ENCODE measurements at regions not wholly inside any gene's neighbourhood (a gene's known extent, or its start where the extent isn't known, plus 50 kb on each side); places are given as distances from the start of the nearest gene placed in this dataset.

DNA sequence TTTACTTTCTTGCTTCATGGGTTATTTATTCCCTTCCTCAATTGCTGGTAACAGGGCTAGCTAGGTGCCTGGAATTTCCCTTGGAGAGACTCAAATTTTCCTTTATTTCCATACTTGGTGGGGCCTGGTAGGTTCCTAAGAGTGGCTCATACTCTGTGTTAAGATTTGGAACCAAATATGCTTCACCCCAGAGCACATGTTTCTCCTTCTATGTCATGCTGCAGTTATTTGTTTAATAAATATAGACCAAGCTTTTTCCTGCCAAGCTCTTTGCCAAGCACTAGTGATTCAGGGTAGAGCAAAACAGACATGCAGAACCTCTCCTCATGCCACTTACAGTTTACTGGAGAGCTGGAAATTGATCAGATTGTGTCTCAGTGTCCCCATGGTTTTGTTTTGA lies 290.3 kb upstream of the SGCD start:
- no peak for DNase-seq (ENCODE audit: low spot score)
- no peak overlapping the region for H3K4me3 ChIP-seq (ENCODE audit: low read depth in 1 of 3, low read length in 3 of 3)
- H3K9me3 ChIP-seq (ENCODE audit: control insufficient read depth in 4 of 4, low read length in 3 of 4) = no peaks in the 10 kb centered on the region
- TF ChIP-seq, protein P1, sequence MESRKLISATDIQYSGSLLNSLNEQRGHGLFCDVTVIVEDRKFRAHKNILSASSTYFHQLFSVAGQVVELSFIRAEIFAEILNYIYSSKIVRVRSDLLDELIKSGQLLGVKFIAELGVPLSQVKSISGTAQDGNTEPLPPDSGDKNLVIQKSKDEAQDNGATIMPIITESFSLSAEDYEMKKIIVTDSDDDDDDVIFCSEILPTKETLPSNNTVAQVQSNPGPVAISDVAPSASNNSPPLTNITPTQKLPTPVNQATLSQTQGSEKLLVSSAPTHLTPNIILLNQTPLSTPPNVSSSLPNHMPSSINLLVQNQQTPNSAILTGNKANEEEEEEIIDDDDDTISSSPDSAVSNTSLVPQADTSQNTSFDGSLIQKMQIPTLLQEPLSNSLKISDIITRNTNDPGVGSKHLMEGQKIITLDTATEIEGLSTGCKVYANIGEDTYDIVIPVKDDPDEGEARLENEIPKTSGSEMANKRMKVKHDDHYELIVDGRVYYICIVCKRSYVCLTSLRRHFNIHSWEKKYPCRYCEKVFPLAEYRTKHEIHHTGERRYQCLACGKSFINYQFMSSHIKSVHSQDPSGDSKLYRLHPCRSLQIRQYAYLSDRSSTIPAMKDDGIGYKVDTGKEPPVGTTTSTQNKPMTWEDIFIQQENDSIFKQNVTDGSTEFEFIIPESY (IDR thresholded peaks at IDR 0.05) = no peak
- no peak for TF ChIP-seq HNF4G (IDR thresholded peaks at IDR 0.05)
- no peak for TF ChIP-seq RAD21 (IDR thresholded peaks at IDR 0.05)
- no peak for TF ChIP-seq FOXA2 (IDR thresholded peaks at IDR 0.05)
- no peak for TF ChIP-seq SP1 (IDR thresholded peaks at IDR 0.05)
- no peak for TF ChIP-seq FOXA1 (IDR thresholded peaks at IDR 0.05)
- TF ChIP-seq YY1 (IDR thresholded peaks at IDR 0.05) = no peak
- TF ChIP-seq HNF4A (conservative IDR thresholded peaks at IDR 0.05) = no peak
- no peak for TF ChIP-seq TAF1 (conservative IDR thresholded peaks at IDR 0.05)
- TF ChIP-seq JUND (IDR thresholded peaks at IDR 0.05) = no peak
- TF ChIP-seq, protein P2, sequence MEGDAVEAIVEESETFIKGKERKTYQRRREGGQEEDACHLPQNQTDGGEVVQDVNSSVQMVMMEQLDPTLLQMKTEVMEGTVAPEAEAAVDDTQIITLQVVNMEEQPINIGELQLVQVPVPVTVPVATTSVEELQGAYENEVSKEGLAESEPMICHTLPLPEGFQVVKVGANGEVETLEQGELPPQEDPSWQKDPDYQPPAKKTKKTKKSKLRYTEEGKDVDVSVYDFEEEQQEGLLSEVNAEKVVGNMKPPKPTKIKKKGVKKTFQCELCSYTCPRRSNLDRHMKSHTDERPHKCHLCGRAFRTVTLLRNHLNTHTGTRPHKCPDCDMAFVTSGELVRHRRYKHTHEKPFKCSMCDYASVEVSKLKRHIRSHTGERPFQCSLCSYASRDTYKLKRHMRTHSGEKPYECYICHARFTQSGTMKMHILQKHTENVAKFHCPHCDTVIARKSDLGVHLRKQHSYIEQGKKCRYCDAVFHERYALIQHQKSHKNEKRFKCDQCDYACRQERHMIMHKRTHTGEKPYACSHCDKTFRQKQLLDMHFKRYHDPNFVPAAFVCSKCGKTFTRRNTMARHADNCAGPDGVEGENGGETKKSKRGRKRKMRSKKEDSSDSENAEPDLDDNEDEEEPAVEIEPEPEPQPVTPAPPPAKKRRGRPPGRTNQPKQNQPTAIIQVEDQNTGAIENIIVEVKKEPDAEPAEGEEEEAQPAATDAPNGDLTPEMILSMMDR (IDR thresholded peaks at IDR 0.05; ENCODE audit: low read depth, low read length, missing input control) = no peak
- TF ChIP-seq REST (IDR thresholded peaks at IDR 0.05) = no peak
- TF ChIP-seq RXRA (IDR thresholded peaks at IDR 0.05) = no peak
- no peak for TF ChIP-seq MAX (IDR thresholded peaks at IDR 0.05)
- TF ChIP-seq NR2F2 (IDR thresholded peaks at IDR 0.05) = no peak
- no peaks in the 10 kb centered on the region for H3K4me1 ChIP-seq (ENCODE audit: control insufficient read depth in 4 of 4, insufficient read depth in 4 of 4, low read length in 3 of 4)
- H3K36me3 ChIP-seq (ENCODE audit: control insufficient read depth in 4 of 4, insufficient read depth in 3 of 4, low read depth in 1 of 4, low read length in 3 of 4) = no peaks in the 10 kb centered on the region
- H3K27me3 ChIP-seq (ENCODE audit: control insufficient read depth in 4 of 4, insufficient read depth in 4 of 4, low read length in 3 of 4) = no peaks in the 10 kb centered on the region
- no peak overlapping the region for H3K27ac ChIP-seq (ENCODE audit: low read depth in 1 of 2, low read length in 2 of 2)
- no peak overlapping the region for H3K9ac ChIP-seq (ENCODE audit: low read depth in 1 of 2, low read length in 2 of 2)

- no peak for DNase-seq (ENCODE audit: low spot score)
- no peaks in the 10 kb centered on the region for H3K36me3 ChIP-seq (ENCODE audit: control insufficient read depth in 4 of 4, insufficient read depth in 3 of 4, low read depth in 1 of 4, low read length in 3 of 4)
- H3K9me3 ChIP-seq (ENCODE audit: control insufficient read depth in 4 of 4, low read length in 3 of 4) = no peaks in the 10 kb centered on the region
- no peak overlapping the region for H3K9ac ChIP-seq (ENCODE audit: low read depth in 1 of 2, low read length in 2 of 2)
- H3K4me1 ChIP-seq (ENCODE audit: control insufficient read depth in 4 of 4, insufficient read depth in 4 of 4, low read length in 3 of 4) = no peaks in the 10 kb centered on the region
- TF ChIP-seq JUND (IDR thresholded peaks at IDR 0.05) (no peak), MAX (IDR thresholded peaks at IDR 0.05) (no peak), EGR1 (IDR thresholded peaks at IDR 0.05; ENCODE audit: low read depth in 2 of 2) (no peak), RAD21 (IDR thresholded peaks at IDR 0.05) (no peak), ATF3 (IDR thresholded peaks at IDR 0.05) (no peak), GABPA (IDR thresholded peaks at IDR 0.05 in 1 of 2, conservative IDR thresholded peaks at IDR 0.05 in 1 of 2) (no peak), YY1 (IDR thresholded peaks at IDR 0.05) (no peak), FOXA1 (IDR thresholded peaks at IDR 0.05) (no peak), HNF4A (conservative IDR thresholded peaks at IDR 0.05) (no peak)
- TF ChIP-seq, protein P1 (IDR thresholded peaks at IDR 0.05) = no peak
- no peaks in the 10 kb centered on the region for H3K27me3 ChIP-seq (ENCODE audit: control insufficient read depth in 4 of 4, insufficient read depth in 4 of 4, low read length in 3 of 4)
- 63% methylated on average over 2 of the region's 2 CpGs for WGBS
- no peak overlapping the region for H3K27ac ChIP-seq (ENCODE audit: low read depth in 1 of 2, low read length in 2 of 2)
- H3K4me3 ChIP-seq (ENCODE audit: low read depth in 1 of 3, low read length in 3 of 3) = no peak overlapping the region
Measured at GRCh38 chr5:156037151-156037909, 289.6 kb upstream of the SGCD start.

Data from liver (tissue), 8 donors.